ENCODE measurements at regions not wholly inside any gene's neighbourhood (a gene's known extent, or its start where the extent isn't known, plus 50 kb on each side); places are given as distances from the start of the nearest gene placed in this dataset.
"Not testable (repeated sequence)": the region's sequence is repeated elsewhere in the genome, so short reads cannot be mapped to it uniquely, and the experiment has no call there.

GRCh38 chr7:76934711-76935110 is 97.5 kb downstream of the SPDYE17 start:
- TF ChIP-seq CTCF, POLR2A (IDR thresholded peaks at IDR 0.05): not testable (repeated sequence)

All from esophagus squamous epithelium (tissue), 4 donors.